K562 (cell line): ENCODE measurements at regions not wholly inside any gene's neighbourhood (a gene's known extent, or its start where the extent isn't known, plus 50 kb on each side); places are given as distances from the start of the nearest gene placed in this dataset.

Experiments used
- ATAC-seq: fragments of 200-7000 bp; cut with Tn5 transposase; 3 replicates; pipeline ENCODE4 v1.9.1; 2020; ENCODE audit warnings: moderate library complexity
- BruUV-seq: library from RNA; stranded (reverse); fragments of 400-500 nt; replicated peaks from 2 replicates; lab custom pipeline; 2021; lab: Mats Ljungman, UMichigan
- CTCF ChIA-PET: fragments of 300-600 bp; formaldehyde crosslinking; extraction: SDS; loops from one replicate; lab custom pipeline; 2021; ENCODE audit warnings: low intra/inter-chr PET ratio; lab: Yijun Ruan, JAX
- POLR2A ChIA-PET: fragments of 300-600, 350-650 bp; sonication (Branson Sonifier 250); formaldehyde crosslinking; extraction: SDS; loops from one replicate; lab custom pipeline; 2021; ENCODE audit warnings: antibody characterized with exemption, inconsistent platforms; lab: Yijun Ruan, JAX
- DNase-seq, 4 experiments: peaks; one replicate each; pipeline versions ENCODE4 v3.0.0 to v3.0.0-alpha.2; 2011 to 2018; ENCODE audit warnings: low spot score in 3 of 4, mixed read lengths in 3 of 4; ENCODE audit errors: extremely low read depth in 1 of 4
- FAIRE-seq: peaks from 2 replicates; lab custom pipeline; 2011; peaks lifted over from hg19 to GRCh38; lab: Jason Lieb, UNC
- H2AFZ ChIP-seq: 2 replicates; pipeline ENCODE4 v1.6.0; 2011; ENCODE audit warnings: low read depth, low read length, control low read depth, inconsistent platforms
- H3K27ac ChIP-seq: fragments of 200-600 bp; 3 replicates; pipeline ENCODE4 v1.8.0; 2011; ENCODE audit warnings: low read depth, mild to moderate bottlenecking, control low read depth, inconsistent platforms, low read length, moderate library complexity, mixed read lengths; ENCODE audit errors: extremely low read depth
- H3K27me3 ChIP-seq, 2 experiments: fragments of 300-600 bp in 1 of 2; 2 replicates in 1 of 2; 3 replicates in 1 of 2; pipeline versions ENCODE4 v1.6.0 to v1.8.0; 2011; ENCODE audit warnings: inconsistent platforms in 2 of 2, low read length in 2 of 2, mild to moderate bottlenecking in 1 of 2, mixed read lengths in 1 of 2, moderate library complexity in 1 of 2; ENCODE audit not compliant: control insufficient read depth in 2 of 2, insufficient read depth in 2 of 2
- H3K36me3 ChIP-seq: fragments of 300-600 bp; 3 replicates; pipeline ENCODE4 v1.8.0; 2011; ENCODE audit warnings: mild to moderate bottlenecking, low read length, inconsistent platforms; ENCODE audit not compliant: control insufficient read depth, insufficient read depth
- H3K4me1 ChIP-seq, 2 experiments: fragments of 200-600 bp in 1 of 2; replicated peaks in 1 of 2; 2 replicates in 1 of 2; 3 replicates in 1 of 2; pipeline versions ENCODE4 v1.5.1 to v1.8.0; 2011; ENCODE audit warnings: inconsistent platforms in 2 of 2, low read length in 2 of 2, mild to moderate bottlenecking in 1 of 2, mixed read lengths in 1 of 2, moderate library complexity in 1 of 2; ENCODE audit not compliant: control insufficient read depth in 2 of 2, insufficient read depth in 2 of 2
- H3K4me2 ChIP-seq: 2 replicates; pipeline ENCODE4 v1.6.1; 2011; ENCODE audit warnings: low read length, control low read depth, inconsistent platforms, mixed read lengths; ENCODE audit not compliant: insufficient read depth
- H3K4me3 ChIP-seq: fragments of 200-600 bp; sonication (generic), shearing (Covaris generic); 2 replicates; pipeline ENCODE4 v1.5.1; 2016; ENCODE audit warnings: control low read depth, inconsistent platforms
- H3K79me2 ChIP-seq: fragments of 200-600 bp; 3 replicates; pipeline ENCODE4 v1.8.0; 2011; ENCODE audit warnings: low read length, inconsistent platforms; ENCODE audit not compliant: control insufficient read depth, insufficient read depth
- H3K9ac ChIP-seq, 2 experiments: 2 replicates each; pipeline versions ENCODE4 v1.6.0 to v1.6.1; 2011; ENCODE audit warnings: low read depth in 2 of 2, low read length in 2 of 2, control low read depth in 1 of 2, inconsistent platforms in 1 of 2, mild to moderate bottlenecking in 1 of 2, mixed read lengths in 1 of 2; ENCODE audit not compliant: insufficient read depth in 1 of 2
- H3K9me1 ChIP-seq: one replicate; pipeline ENCODE4 v1.6.0; 2011; ENCODE audit warnings: inconsistent platforms, mild to moderate bottlenecking, low read length, moderate library complexity; ENCODE audit not compliant: control insufficient read depth, insufficient read depth
- H3K9me3 ChIP-seq: replicated peaks from 2 replicates; pipeline ENCODE4 v1.5.1; 2011; ENCODE audit warnings: low read depth, low read length, inconsistent platforms; ENCODE audit not compliant: control insufficient read depth, insufficient read depth
- H4K20me1 ChIP-seq: replicated peaks from 2 replicates; pipeline ENCODE4 v1.6.1; 2011; ENCODE audit warnings: low read length, inconsistent platforms, mixed read lengths; ENCODE audit not compliant: control insufficient read depth, insufficient read depth
- CBX2 ChIP-seq: fragments of 200-600 bp; sonication (generic); IDR thresholded peaks from one replicate; pipeline ENCODE4 v1.6.1; 2012; ENCODE audit warnings: mild to moderate bottlenecking, low read length, inconsistent platforms; ENCODE audit not compliant: insufficient read depth, poor library complexity, severe bottlenecking
- EP400 ChIP-seq: fragments of 450-650 bp; IDR thresholded peaks from 2 replicates; pipeline ENCODE4 v1.6.1; 2017; ENCODE audit warnings: antibody characterized with exemption, mild to moderate bottlenecking, moderate library complexity
- ETV5 ChIP-seq: sonication (generic); formaldehyde crosslinking; IDR thresholded peaks from 2 replicates; pipeline ENCODE4 v1.4.0; 2020; ENCODE audit warnings: low read depth, mild to moderate bottlenecking, missing genetic modification reagents
- GATAD2A ChIP-seq: fragments of 450-650 bp; IDR thresholded peaks from 2 replicates; pipeline ENCODE4 v1.6.1; 2017
- GTF3C2 ChIP-seq: IDR thresholded peaks from 3 replicates; pipeline ENCODE4 v1.6.1; 2011; ENCODE audit warnings: borderline replicate concordance, mild to moderate bottlenecking, moderate library complexity; ENCODE audit not compliant: insufficient read length; ENCODE audit errors: extremely low read depth
- MAFG ChIP-seq: fragments of 450-650 bp; conservative IDR thresholded peaks from 2 replicates; pipeline ENCODE4 v1.6.1; 2016; ENCODE audit warnings: missing genetic modification characterization, missing compliant biosample characterization
- NR4A1 ChIP-seq, 2 experiments: fragments of 250-450 bp in 1 of 2; fragments of 450-650 bp in 1 of 2; sonication (Bioruptor Pico) in 1 of 2; IDR thresholded peaks; 2 replicates each; pipeline versions ENCODE4 v1.4.0 to v1.6.1; 2016 to 2020; ENCODE audit warnings: mild to moderate bottlenecking in 2 of 2, missing compliant biosample characterization in 1 of 2, missing genetic modification characterization in 1 of 2, moderate library complexity in 1 of 2
- POLR2B ChIP-seq: fragments of 450-650 bp; IDR thresholded peaks from 2 replicates; pipeline ENCODE4 v1.6.1; 2018; ENCODE audit warnings: low read depth; ENCODE audit not compliant: partially characterized antibody
- PPARD ChIP-seq: fragments of 250-450 bp; sonication (Bioruptor Pico); IDR thresholded peaks from 2 replicates; pipeline ENCODE4 v1.8.0; 2022; ENCODE audit warnings: inconsistent platforms, mild to moderate bottlenecking, moderate library complexity
- PTBP1 ChIP-seq: fragments of 200-400 bp; formaldehyde crosslinking; IDR thresholded peaks from 2 replicates; pipeline ENCODE4 v1.6.1; 2017; ENCODE audit warnings: low read depth, low read length
- RBM14 ChIP-seq: fragments of 200-400 bp; formaldehyde crosslinking; IDR thresholded peaks from 2 replicates; pipeline ENCODE4 v1.6.1; 2018; ENCODE audit warnings: low read depth, mild to moderate bottlenecking, low read length, moderate library complexity, borderline replicate concordance; ENCODE audit not compliant: insufficient read depth
- SMAD1 ChIP-seq: fragments of 150-350 bp; IDR thresholded peaks from 2 replicates; pipeline ENCODE4 v1.6.1; 2014; ENCODE audit warnings: low read length, low read depth; ENCODE audit not compliant: partially characterized antibody
- TFAP4 ChIP-seq: sonication (generic); formaldehyde crosslinking; IDR thresholded peaks from 2 replicates; pipeline ENCODE4 v1.8.0; 2022; ENCODE audit warnings: missing genetic modification reagents, mild to moderate bottlenecking, moderate library complexity, borderline replicate concordance
- ZNF398 ChIP-seq: fragments of 250-450 bp; sonication (Bioruptor Pico); IDR thresholded peaks from 2 replicates; pipeline ENCODE4 v1.8.0; 2021; ENCODE audit warnings: moderate library complexity, mild to moderate bottlenecking, inconsistent platforms
- ZNF717 ChIP-seq: fragments of 250-450 bp; sonication (Bioruptor Pico); IDR thresholded peaks from 2 replicates; pipeline ENCODE4 v1.5.0; 2021
- WGBS: fragments of 100-300 bp; shearing (Covaris generic); methylation state at CpG from one replicate; pipeline ENCODE4 v1.1.6; 2016; ENCODE audit warnings: low coverage, mixed read lengths; ENCODE audit not compliant: insufficient coverage; ENCODE audit errors: missing lambda C conversion rate; 5-methylcytosine and 5-hydroxymethylcytosine counted together
- in situ Hi-C: fragments of 300-500 bp; cut with MboI; formaldehyde crosslinking; loops from 4 replicates; pipeline ENCODE4 v1.15.0; 2018; ENCODE audit warnings: inconsistent platforms, mixed read lengths
- intact Hi-C: fragments of 100-400 bp; cut with micrococcal nuclease; formaldehyde crosslinking; loops from 2 replicates; pipeline ENCODE4 v1.14.2; 2022

- TF ChIP-seq ZNF398 (CRISPR knock-in tag) (no peak), ETV5 (CRISPR knock-in tag) (no peak), SMAD1 (no peak), RBM14 (no peak), PTBP1 (no peak), NR4A1 (CRISPR knock-in tag; IDR thresholded peaks at IDR 0.05) (no peak), NR4A1 (tag; IDR thresholded peaks at IDR 0.05) (no peak), EP400 (no peak), MAFG (tag) (no peak)
Measured at GRCh38 chr10:57018452-57018851, 657.4 kb upstream of the ZWINT start (continued).

GRCh38 chr10:57017356-57018037, 656.4 kb upstream of the ZWINT start:
- no peaks in the 10 kb centered on the region for H3K4me1 ChIP-seq
- in situ Hi-C loops (no loop called here), intact Hi-C loops (no loop called here)
- H3K27me3 ChIP-seq, result no peaks in the 10 kb centered on the region
- H3K79me2 ChIP-seq, result no peaks in the 10 kb centered on the region
- CTCF ChIA-PET, result no interaction called here
- no peak for FAIRE-seq
- no peaks in the 10 kb centered on the region for H3K9me1 ChIP-seq
- H3K9me3 ChIP-seq, result peaks cover 2% of the 10 kb centered on the region; the same call in 1 of the 2 replicates
- H3K4me3 ChIP-seq, result no peak overlapping the region
- no peak overlapping the region for H3K27ac ChIP-seq
- H3K4me2 ChIP-seq, result no peak overlapping the region
- no peak overlapping the region for H2AFZ ChIP-seq
- POLR2A ChIA-PET, result no interaction called here
- 3% methylated on average over 7 of the region's 7 CpGs for WGBS
- no TSS peak for BruUV-seq
- H3K36me3 ChIP-seq, result no peaks in the 10 kb centered on the region
- no peaks in the 10 kb centered on the region for H4K20me1 ChIP-seq
- no peak overlapping the region for H3K9ac ChIP-seq
- DNase-seq, result no peak
- ATAC-seq, result no peak
- TF ChIP-seq NR4A1 (CRISPR knock-in tag; IDR thresholded peaks at IDR 0.05), result no peak
- TF ChIP-seq NR4A1 (tag; IDR thresholded peaks at IDR 0.05), result no peak
- no peak for TF ChIP-seq CBX2
- TF ChIP-seq POLR2B, result no peak
- no peak for TF ChIP-seq GTF3C2
- no peak for TF ChIP-seq TFAP4 (CRISPR knock-in tag)
- TF ChIP-seq GATAD2A, result no peak
- no peak for TF ChIP-seq PPARD (CRISPR knock-in tag)
- TF ChIP-seq ZNF717 (CRISPR knock-in tag), result no peak
